RWPE1 (cell line): ENCODE measurements at regions not wholly inside any gene's neighbourhood (a gene's known extent, or its start where the extent isn't known, plus 50 kb on each side); places are given as distances from the start of the nearest gene placed in this dataset.

Experiments
- CTCF ChIA-PET: fragments of 350-600 bp; sonication (Branson Sonifier 250); formaldehyde crosslinking; extraction: SDS; loops from one replicate; lab custom pipeline; 2021; lab: Yijun Ruan, JAX
- POLR2A ChIA-PET: fragments of 400-600 bp; formaldehyde crosslinking; extraction: SDS; loops from one replicate; lab custom pipeline; 2020; ENCODE audit warnings: antibody characterized with exemption; ENCODE audit not compliant: low non-redundant PET; lab: Yijun Ruan, JAX
- DNase-seq: peaks from one replicate; pipeline ENCODE4 v3.0.0; 2012; ENCODE audit warnings: low spot score
- H3K27ac ChIP-seq: fragments of 450-650 bp; 2 replicates; pipeline ENCODE4 v1.5.1; 2017
- TF ChIP-seq, protein P1 (sequence below): fragments of 450-650 bp; conservative IDR thresholded peaks from 2 replicates; pipeline ENCODE4 v1.5.1; 2017; ENCODE audit warnings: low read depth, mild to moderate bottlenecking

DNA sequence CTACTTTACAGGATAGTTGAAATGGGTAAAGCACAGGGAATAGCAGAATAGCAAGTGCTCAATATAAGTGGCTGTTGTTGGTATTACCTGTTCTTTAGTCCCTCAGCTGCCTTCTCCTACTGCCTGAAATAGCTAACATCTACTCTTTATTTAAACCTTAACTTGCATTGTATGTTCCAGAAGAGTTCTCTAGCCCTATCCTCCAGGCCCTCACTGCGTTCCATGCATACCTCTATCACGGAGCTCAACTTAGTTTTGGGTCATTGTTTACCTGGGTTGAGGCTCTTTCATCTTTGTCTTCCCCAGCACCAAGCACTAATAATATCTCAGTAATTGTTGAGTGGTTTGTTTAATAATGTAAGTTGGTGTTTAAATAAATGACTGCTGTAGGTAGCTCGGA is 242.2 kb upstream of the FANCL start:
- ChIA-PET CTCF (no interaction called here), POLR2A (no interaction called here)
- no peak overlapping the region for H3K27ac ChIP-seq
- DNase-seq, result no peak
- TF ChIP-seq, protein P1, sequence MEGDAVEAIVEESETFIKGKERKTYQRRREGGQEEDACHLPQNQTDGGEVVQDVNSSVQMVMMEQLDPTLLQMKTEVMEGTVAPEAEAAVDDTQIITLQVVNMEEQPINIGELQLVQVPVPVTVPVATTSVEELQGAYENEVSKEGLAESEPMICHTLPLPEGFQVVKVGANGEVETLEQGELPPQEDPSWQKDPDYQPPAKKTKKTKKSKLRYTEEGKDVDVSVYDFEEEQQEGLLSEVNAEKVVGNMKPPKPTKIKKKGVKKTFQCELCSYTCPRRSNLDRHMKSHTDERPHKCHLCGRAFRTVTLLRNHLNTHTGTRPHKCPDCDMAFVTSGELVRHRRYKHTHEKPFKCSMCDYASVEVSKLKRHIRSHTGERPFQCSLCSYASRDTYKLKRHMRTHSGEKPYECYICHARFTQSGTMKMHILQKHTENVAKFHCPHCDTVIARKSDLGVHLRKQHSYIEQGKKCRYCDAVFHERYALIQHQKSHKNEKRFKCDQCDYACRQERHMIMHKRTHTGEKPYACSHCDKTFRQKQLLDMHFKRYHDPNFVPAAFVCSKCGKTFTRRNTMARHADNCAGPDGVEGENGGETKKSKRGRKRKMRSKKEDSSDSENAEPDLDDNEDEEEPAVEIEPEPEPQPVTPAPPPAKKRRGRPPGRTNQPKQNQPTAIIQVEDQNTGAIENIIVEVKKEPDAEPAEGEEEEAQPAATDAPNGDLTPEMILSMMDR, result no peak

DNA sequence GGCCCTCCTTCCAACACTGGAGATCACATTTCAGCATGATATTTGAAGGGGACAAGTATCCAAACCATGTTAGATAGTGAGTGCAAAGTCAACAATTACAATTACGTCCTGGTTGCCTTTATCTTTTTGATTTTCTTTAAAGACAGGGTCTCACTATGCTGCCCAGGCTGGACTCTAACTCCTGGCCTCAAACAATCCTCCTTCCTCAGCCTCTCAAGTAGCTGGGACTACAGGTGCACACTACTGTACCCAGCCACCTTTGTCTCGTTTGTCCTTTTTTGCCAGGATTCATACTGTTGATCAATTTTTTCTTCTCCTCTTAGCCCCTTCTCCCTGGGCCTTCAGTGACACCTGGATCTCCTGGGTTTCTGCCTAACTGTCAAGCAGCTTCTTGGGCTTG is 240.5 kb upstream of the FANCL start:
- POLR2A ChIA-PET, result no interaction called here
- CTCF ChIA-PET, result no interaction called here
- TF ChIP-seq, protein P1, result no peak
- H3K27ac ChIP-seq, result no peak overlapping the region
- DNase-seq, result no peak

DNA sequence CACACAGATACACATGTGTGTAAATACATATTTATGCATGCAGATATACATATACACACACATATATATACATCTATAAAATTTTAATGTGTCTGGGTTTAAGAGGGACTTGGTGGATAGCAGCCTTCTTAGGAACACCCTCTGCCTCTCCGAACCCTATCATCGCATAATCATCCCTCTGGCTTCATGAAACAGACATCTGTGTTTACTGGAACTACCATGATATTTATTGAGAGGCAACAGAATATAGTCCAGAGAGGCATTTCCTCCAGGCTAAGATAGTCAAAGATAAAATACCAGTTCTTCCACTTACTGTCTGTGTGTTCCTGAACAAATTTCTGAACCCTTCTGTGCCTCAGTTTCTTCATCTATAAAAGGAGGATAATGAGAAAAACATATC is 239.0 kb upstream of the FANCL start:
- CTCF ChIA-PET, result no interaction called here
- POLR2A ChIA-PET, result no interaction called here
- no peak for DNase-seq
- no peak overlapping the region for H3K27ac ChIP-seq
- TF ChIP-seq, protein P1, result no peak

DNA sequence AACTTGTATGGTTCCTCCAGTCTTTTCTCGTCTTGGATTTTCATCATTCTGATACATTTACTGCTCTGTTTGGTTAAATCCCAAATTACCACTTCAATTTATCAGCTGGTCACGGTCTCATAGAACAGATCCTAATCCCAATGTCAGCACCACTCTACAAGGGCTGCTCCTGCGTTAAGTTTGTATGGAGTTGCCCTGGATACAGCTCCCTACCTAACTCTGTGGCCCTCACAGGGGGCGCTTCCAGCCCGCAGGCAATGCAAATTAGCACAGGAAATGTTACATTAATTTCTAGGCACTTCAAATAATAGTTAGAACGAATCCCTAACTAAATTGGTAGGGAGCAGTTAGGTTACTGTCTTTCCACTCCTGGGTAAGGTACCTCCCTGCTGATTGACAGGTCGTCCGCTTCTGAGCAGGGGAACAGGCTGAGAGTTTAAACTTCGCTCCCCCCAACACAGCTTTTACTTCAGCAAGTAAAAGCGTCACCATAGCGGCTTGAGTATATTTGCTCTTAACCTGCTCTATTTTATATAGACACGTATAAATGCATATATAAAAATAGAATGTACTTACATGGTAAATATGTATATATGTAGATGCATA is 238.5 kb upstream of the FANCL start:
- TF ChIP-seq, protein P1, result no peak
- no peak for DNase-seq
- no peak overlapping the region for H3K27ac ChIP-seq
- ChIA-PET POLR2A (no interaction called here), CTCF (no interaction called here)

DNA sequence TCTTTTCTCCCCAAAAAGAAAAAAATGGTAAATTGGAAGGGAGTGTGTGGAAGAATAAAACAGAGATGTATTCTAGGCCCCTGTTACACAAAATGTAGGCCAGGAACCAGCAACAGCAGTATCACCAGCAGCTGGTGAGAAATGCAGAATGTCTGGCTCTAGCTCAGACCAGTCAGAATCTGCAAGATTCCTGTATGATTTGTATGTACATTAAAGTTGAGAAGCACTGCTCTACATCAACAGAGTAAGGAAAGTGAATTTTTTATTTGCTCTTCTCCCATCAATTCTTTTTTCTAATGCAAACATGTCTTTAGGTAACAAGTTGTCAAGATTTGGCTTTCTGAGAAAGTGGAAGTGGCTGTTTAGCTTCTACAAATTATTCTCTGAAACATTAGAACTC is 235.4 kb upstream of the FANCL start:
- no peak overlapping the region for H3K27ac ChIP-seq
- ChIA-PET CTCF (interaction anchor here (0.9 kb wide), 1 partner anchor 11 kb away, joined by 3 read pairs; no protein-coding TSS in a partner anchor), POLR2A (no interaction called here)
- TF ChIP-seq, protein P1, result no peak
- no peak for DNase-seq

DNA sequence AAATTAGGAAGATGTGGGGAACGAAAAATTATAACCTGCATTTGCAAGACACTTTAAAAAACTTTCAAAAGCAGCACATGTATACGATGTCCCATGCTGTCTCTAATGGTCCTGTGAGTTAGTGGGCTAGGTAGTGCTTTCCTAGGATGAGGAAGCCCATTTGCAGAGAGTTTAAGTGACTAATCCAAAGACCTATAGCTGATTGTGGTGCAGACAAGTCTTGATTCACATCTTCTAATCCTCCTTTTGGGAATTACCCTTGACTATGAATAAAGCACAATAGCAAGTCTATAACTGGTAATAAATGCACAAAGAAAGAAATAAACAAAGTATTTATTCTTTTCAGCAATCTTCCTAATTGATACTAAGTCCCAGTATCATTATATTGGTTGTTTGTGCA is 234.6 kb upstream of the FANCL start:
- ChIA-PET CTCF (interaction anchor here (0.9 kb wide), 1 partner anchor 12 kb away, joined by 3 read pairs; no protein-coding TSS in a partner anchor), POLR2A (no interaction called here)
- TF ChIP-seq, protein P1, result no peak
- DNase-seq, result no peak
- no peak overlapping the region for H3K27ac ChIP-seq

DNA sequence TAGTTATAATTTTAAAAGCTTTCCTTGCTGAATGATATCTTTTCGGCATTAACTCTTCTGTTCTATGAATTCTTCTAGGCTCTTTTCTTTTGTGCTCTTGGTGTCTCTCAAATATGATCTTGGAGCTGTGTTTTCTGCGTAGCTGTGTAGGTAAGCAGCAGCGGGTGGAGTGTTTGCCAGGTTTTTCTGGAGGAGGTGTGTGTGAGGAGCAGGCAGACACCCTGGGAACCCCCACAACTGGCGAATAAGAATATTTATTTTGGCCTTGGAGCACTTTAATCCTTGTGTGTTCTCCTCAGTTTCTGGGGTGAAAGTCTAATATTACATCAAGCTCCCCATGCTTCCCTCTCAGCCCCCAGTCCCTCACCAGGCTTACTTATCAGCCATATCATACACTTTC is 232.0 kb upstream of the FANCL start:
- ChIA-PET POLR2A (no interaction called here), CTCF (interaction anchor here (0.7 kb wide), 1 partner anchor 727 kb away, joined by 3 read pairs; no protein-coding TSS in a partner anchor)
- TF ChIP-seq, protein P1, result no peak
- no peak for DNase-seq
- no peak overlapping the region for H3K27ac ChIP-seq
